ENCODE measurements at regions not wholly inside any gene's neighbourhood (a gene's known extent, or its start where the extent isn't known, plus 50 kb on each side); places are given as distances from the start of the nearest gene placed in this dataset.

- TF ChIP-seq, protein P1, sequence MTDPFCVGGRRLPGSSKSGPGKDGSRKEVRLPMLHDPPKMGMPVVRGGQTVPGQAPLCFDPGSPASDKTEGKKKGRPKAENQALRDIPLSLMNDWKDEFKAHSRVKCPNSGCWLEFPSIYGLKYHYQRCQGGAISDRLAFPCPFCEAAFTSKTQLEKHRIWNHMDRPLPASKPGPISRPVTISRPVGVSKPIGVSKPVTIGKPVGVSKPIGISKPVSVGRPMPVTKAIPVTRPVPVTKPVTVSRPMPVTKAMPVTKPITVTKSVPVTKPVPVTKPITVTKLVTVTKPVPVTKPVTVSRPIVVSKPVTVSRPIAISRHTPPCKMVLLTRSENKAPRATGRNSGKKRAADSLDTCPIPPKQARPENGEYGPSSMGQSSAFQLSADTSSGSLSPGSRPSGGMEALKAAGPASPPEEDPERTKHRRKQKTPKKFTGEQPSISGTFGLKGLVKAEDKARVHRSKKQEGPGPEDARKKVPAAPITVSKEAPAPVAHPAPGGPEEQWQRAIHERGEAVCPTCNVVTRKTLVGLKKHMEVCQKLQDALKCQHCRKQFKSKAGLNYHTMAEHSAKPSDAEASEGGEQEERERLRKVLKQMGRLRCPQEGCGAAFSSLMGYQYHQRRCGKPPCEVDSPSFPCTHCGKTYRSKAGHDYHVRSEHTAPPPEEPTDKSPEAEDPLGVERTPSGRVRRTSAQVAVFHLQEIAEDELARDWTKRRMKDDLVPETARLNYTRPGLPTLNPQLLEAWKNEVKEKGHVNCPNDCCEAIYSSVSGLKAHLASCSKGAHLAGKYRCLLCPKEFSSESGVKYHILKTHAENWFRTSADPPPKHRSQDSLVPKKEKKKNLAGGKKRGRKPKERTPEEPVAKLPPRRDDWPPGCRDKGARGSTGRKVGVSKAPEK (CRISPR knock-in tag; IDR thresholded peaks at IDR 0.05; ENCODE audit: borderline replicate concordance): no peak
- no peak for TF ChIP-seq ATRX (CRISPR knock-in tag; IDR thresholded peaks at IDR 0.05; ENCODE audit: borderline replicate concordance)
- no peak for TF ChIP-seq HIVEP1 (CRISPR knock-in tag; IDR thresholded peaks at IDR 0.05)
- TF ChIP-seq ZNF446 (CRISPR knock-in tag; IDR thresholded peaks at IDR 0.05): no peak
- TF ChIP-seq RFX1 (IDR thresholded peaks at IDR 0.05): no peak
- TF ChIP-seq, protein P2, sequence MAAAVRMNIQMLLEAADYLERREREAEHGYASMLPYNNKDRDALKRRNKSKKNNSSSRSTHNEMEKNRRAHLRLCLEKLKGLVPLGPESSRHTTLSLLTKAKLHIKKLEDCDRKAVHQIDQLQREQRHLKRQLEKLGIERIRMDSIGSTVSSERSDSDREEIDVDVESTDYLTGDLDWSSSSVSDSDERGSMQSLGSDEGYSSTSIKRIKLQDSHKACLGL (CRISPR knock-in tag; IDR thresholded peaks at IDR 0.05): no peak
Observed at GRCh38 chr18:45155526-45155925, 459.8 kb upstream of the SLC14A2 start (continued).

GRCh38 chr18:45156946-45157345 is 458.3 kb upstream of the SLC14A2 start:
- Histone ChIP-seq H3K9me3 (ENCODE audit: low read length) (peaks cover 14% of the 10 kb centered on the region), H2AFZ (ENCODE audit: low read length) (no peak overlapping the region), H3K27ac (ENCODE audit: extremely low read length, insufficient read depth, low read length) (no peak overlapping the region), H3K79me2 (ENCODE audit: insufficient read depth, low read length) (no peaks in the 10 kb centered on the region), H4K20me1 (ENCODE audit: insufficient read depth, low read length) (no peaks in the 10 kb centered on the region), H3K27me3 (ENCODE audit: control insufficient read depth in 1 of 2, insufficient read depth in 2 of 2, low read length in 2 of 2) (no peaks in the 10 kb centered on the region), H3K4me1 (ENCODE audit: insufficient read depth, low read length) (no peaks in the 10 kb centered on the region), H3K9ac (ENCODE audit: insufficient read depth, low read depth, low read length) (no peak overlapping the region), H3K4me3 (replicated peaks in 1 of 3; ENCODE audit: insufficient read depth in 1 of 3, low read depth in 2 of 3, low read length in 3 of 3) (no peak overlapping the region), H3K4me2 (ENCODE audit: low read depth, low read length) (no peak overlapping the region), H3K36me3 (replicated peaks in 1 of 2; ENCODE audit: control insufficient read depth in 1 of 2, insufficient read depth in 2 of 2, low read length in 2 of 2) (no peaks in the 10 kb centered on the region)
- ChIA-PET CTCF (ENCODE audit: low intra/inter-chr PET ratio, low total read pairs) (no interaction called here), POLR2A (no interaction called here)
- WGBS (ENCODE audit: low lambda C conversion rate): 17% methylated on average over 3 of the region's 3 CpGs
- intact Hi-C loops (cut with micrococcal nuclease; ENCODE audit: unreplicated experiment): no loop called here
- no peak for FAIRE-seq
- DNase-seq (ENCODE audit: low spot score): no peak
- in situ Hi-C loops (cut with HindIII; ENCODE audit: extremely low pct_ligation_motif_present, low pct_unique_long_range_greater_than_20kb): no loop called here
- ATAC-seq: no peak
- no TSS peak for BruUV-seq (replicated peaks)
- TF ChIP-seq MAFG (CRISPR knock-in tag; IDR thresholded peaks at IDR 0.05) (no peak), YEATS4 (CRISPR knock-in tag; IDR thresholded peaks at IDR 0.05; ENCODE audit: borderline replicate concordance) (no peak), ZNF225 (CRISPR knock-in tag; IDR thresholded peaks at IDR 0.05) (no peak), ZNF10 (CRISPR knock-in tag; IDR thresholded peaks at IDR 0.05; ENCODE audit: borderline replicate concordance, low read depth) (no peak), FOXA1 (IDR thresholded peaks at IDR 0.05) (no peak), FOXA1 (CRISPR knock-in tag; IDR thresholded peaks at IDR 0.05) (no peak), SOX5 (CRISPR knock-in tag; IDR thresholded peaks at IDR 0.05; ENCODE audit: borderline replicate concordance) (no peak), ATF7 (IDR thresholded peaks at IDR 0.05) (no peak), ATF7 (CRISPR knock-in tag; IDR thresholded peaks at IDR 0.05) (no peak), BCLAF1 (IDR thresholded peaks at IDR 0.05) (no peak), IRF1 (CRISPR knock-in tag; IDR thresholded peaks at IDR 0.05; ENCODE audit: low read depth) (no peak), MIER2 (CRISPR knock-in tag; IDR thresholded peaks at IDR 0.05) (no peak)
